OCI-LY3 (cell line): ENCODE measurements at regions not wholly inside any gene's neighbourhood (a gene's known extent, or its start where the extent isn't known, plus 50 kb on each side); places are given as distances from the start of the nearest gene placed in this dataset.

Experiments used
- H2AFZ ChIP-seq: fragments of 200-600, 300-600 bp; shearing (Covaris generic); 2 replicates; pipeline ENCODE4 v1.6.0; 2014; ENCODE audit warnings: antibody characterized with exemption, low read depth, low read length
- H3K27ac ChIP-seq: fragments of 200-600, 300-600 bp; sonication (generic); 2 replicates; pipeline ENCODE4 v1.5.1; 2014; ENCODE audit warnings: mild to moderate bottlenecking, low read length, moderate library complexity, mixed read lengths
- H3K27me3 ChIP-seq: fragments of 200-600, 300-600 bp; sonication (generic); 2 replicates; pipeline ENCODE4 v1.6.1; 2014; ENCODE audit warnings: low read depth, low read length, mixed read lengths
- H3K36me3 ChIP-seq: fragments of 200-600, 300-600 bp; sonication (generic); replicated peaks from 2 replicates; pipeline ENCODE3; 2014; ENCODE audit warnings: low read depth, low read length, mixed read lengths
- H3K4me1 ChIP-seq: fragments of 300-600, 200-600 bp; sonication (generic); 2 replicates; pipeline ENCODE4 v1.6.1; 2014; ENCODE audit warnings: low read length, mixed read lengths
- H3K4me2 ChIP-seq: fragments of 200-600, 300-600 bp; sonication (generic); 2 replicates; pipeline ENCODE4 v1.6.1; 2014; ENCODE audit warnings: low read length, mixed read lengths
- H3K4me3 ChIP-seq: fragments of 300-600, 200-600 bp; sonication (generic); 2 replicates; pipeline ENCODE4 v1.5.1; 2014; ENCODE audit warnings: antibody characterized with exemption, mild to moderate bottlenecking, low read length, moderate library complexity
- H3K79me2 ChIP-seq: fragments of 300-600, 200-600 bp; shearing (Covaris generic); 2 replicates; pipeline ENCODE4 v1.6.1; 2014; ENCODE audit warnings: mild to moderate bottlenecking, low read length, mixed read lengths
- H3K9ac ChIP-seq: fragments of 300-600, 200-600 bp; shearing (Covaris generic); 2 replicates; pipeline ENCODE4 v1.6.0; 2014; ENCODE audit warnings: mild to moderate bottlenecking, low read length, moderate library complexity
- H3K9me3 ChIP-seq: fragments of 200-600, 300-600 bp; shearing (Covaris generic); 2 replicates; pipeline ENCODE4 v1.6.1; 2014; ENCODE audit warnings: low read length, mixed read lengths; ENCODE audit not compliant: insufficient read depth
- H4K20me1 ChIP-seq: fragments of 200-600, 300-600 bp; sonication (generic); 2 replicates; pipeline ENCODE4 v1.6.1; 2016; ENCODE audit warnings: low read length, mixed read lengths; ENCODE audit not compliant: insufficient read depth
- CTCF ChIP-seq: fragments of 200-600, 300-600 bp; sonication (generic); IDR thresholded peaks from 2 replicates; pipeline ENCODE4 v1.5.1; 2014; ENCODE audit warnings: antibody characterized with exemption, low read length, low read depth
- EZH2phosphoT487 ChIP-seq: fragments of 200-600 bp; shearing (Covaris generic); IDR thresholded peaks from 2 replicates; pipeline ENCODE4 v1.6.1; 2018; ENCODE audit warnings: antibody characterized with exemption, mixed run types, low read depth

GRCh38 chrY:16060686-16061085, 1536.4 kb downstream of the NLGN4Y start:
- no peak overlapping the region for H3K4me2 ChIP-seq
- no peaks in the 10 kb centered on the region for H3K27me3 ChIP-seq
- no peaks in the 10 kb centered on the region for H4K20me1 ChIP-seq
- TF ChIP-seq EZH2phosphoT487, result no peak
- no peak for TF ChIP-seq CTCF
- H3K36me3 ChIP-seq, result no peaks in the 10 kb centered on the region
- no peak overlapping the region for H3K9ac ChIP-seq
- no peak overlapping the region for H3K4me3 ChIP-seq
- H3K79me2 ChIP-seq, result no peaks in the 10 kb centered on the region
- no peak overlapping the region for H3K27ac ChIP-seq
- no peaks in the 10 kb centered on the region for H3K9me3 ChIP-seq
- no peaks in the 10 kb centered on the region for H3K4me1 ChIP-seq
- H2AFZ ChIP-seq, result no peak overlapping the region

GRCh38 chrY:16071957-16072356, 1547.6 kb downstream of the NLGN4Y start:
- Histone ChIP-seq H2AFZ (no peak overlapping the region), H3K79me2 (no peaks in the 10 kb centered on the region), H4K20me1 (no peaks in the 10 kb centered on the region), H3K4me3 (no peak overlapping the region), H3K9me3 (no peaks in the 10 kb centered on the region), H3K36me3 (no peaks in the 10 kb centered on the region), H3K4me2 (no peak overlapping the region), H3K27me3 (no peaks in the 10 kb centered on the region), H3K4me1 (peaks cover 3% of the 10 kb centered on the region; the same call in 1 of the 2 replicates), H3K27ac (no peak overlapping the region), H3K9ac (no peak overlapping the region)
- no peak for TF ChIP-seq EZH2phosphoT487
- no peak for TF ChIP-seq CTCF

GRCh38 chrY:16075701-16076100, 1551.4 kb downstream of the NLGN4Y start:
- no peak for TF ChIP-seq CTCF
- Histone ChIP-seq H3K27me3 (no peaks in the 10 kb centered on the region), H3K4me2 (no peak overlapping the region)

GRCh38 chrY:16097325-16097724, 1573.0 kb downstream of the NLGN4Y start:
- TF ChIP-seq EZH2phosphoT487 (no peak), CTCF (no peak)

More at GRCh38 chrY:16075701-16076100, 1551.4 kb downstream of the NLGN4Y start:
- Histone ChIP-seq H4K20me1 (no peaks in the 10 kb centered on the region), H2AFZ (no peak overlapping the region), H3K9ac (no peak overlapping the region), H3K4me3 (no peak overlapping the region), H3K36me3 (no peaks in the 10 kb centered on the region), H3K27ac (no peak overlapping the region), H3K9me3 (no peaks in the 10 kb centered on the region), H3K79me2 (no peaks in the 10 kb centered on the region), H3K4me1 (no peaks in the 10 kb centered on the region)

More at GRCh38 chrY:16097325-16097724, 1573.0 kb downstream of the NLGN4Y start:
- Histone ChIP-seq H3K9me3 (no peaks in the 10 kb centered on the region), H4K20me1 (no peaks in the 10 kb centered on the region), H3K4me3 (no peak overlapping the region), H3K36me3 (no peaks in the 10 kb centered on the region), H2AFZ (no peak overlapping the region), H3K4me1 (peaks cover 15% of the 10 kb centered on the region), H3K27me3 (no peaks in the 10 kb centered on the region), H3K27ac (no peak overlapping the region), H3K79me2 (no peaks in the 10 kb centered on the region), H3K4me2 (no peak overlapping the region), H3K9ac (no peak overlapping the region)
